ENCODE measurements at regions not wholly inside any gene's neighbourhood (a gene's known extent, or its start where the extent isn't known, plus 50 kb on each side); places are given as distances from the start of the nearest gene placed in this dataset.

GRCh38 chr10:10225136-10225676, 792.5 kb upstream of the CELF2 start:
- no peak for DNase-seq

- no peak for DNase-seq
These were observed 784.4 kb upstream of the CELF2 start for GRCh38 chr10:10233229-10233628.

DNA sequence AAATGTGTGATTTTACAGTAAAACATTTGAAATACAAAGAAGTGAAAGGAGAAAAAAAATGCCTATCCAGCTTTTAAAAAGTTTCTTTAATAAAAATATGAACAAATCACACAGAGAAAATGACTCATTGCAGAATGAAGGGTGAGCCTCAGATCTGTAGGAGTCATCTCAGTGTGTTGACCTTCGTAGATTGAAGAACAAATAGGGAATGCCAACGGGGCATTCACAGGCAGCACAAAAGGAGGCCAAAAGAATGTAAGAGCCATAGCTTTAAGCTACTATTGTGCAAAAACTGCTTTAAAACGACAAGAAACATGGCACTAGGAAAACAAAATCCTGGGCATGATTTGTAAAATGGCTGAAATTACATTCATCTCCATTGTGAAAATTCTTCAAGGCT, 782.7 kb upstream of the CELF2 start:
- DNase-seq = no peak

GRCh38 chr10:10247585-10247984, 770.1 kb upstream of the CELF2 start:
- no peak for DNase-seq

DNA sequence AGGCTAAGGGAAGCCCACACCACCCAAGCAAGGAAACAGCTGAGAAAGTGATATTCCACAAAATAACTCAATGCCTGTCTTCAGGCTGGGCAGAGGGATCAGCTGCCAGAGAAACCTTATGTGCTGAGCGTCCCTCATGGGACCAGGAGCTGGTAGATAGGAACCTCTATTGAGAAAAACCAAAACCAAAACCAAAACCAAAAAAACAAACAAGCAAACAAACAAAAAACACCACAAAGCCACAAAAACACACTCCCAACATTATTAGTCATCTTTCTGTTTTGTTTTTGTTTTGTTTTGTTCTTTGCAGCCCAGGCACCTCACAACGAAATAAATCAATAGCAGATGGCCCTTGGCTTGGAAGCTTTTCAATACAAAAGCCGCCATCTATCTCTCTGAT, 760.8 kb upstream of the CELF2 start:
- DNase-seq = no peak

DNA sequence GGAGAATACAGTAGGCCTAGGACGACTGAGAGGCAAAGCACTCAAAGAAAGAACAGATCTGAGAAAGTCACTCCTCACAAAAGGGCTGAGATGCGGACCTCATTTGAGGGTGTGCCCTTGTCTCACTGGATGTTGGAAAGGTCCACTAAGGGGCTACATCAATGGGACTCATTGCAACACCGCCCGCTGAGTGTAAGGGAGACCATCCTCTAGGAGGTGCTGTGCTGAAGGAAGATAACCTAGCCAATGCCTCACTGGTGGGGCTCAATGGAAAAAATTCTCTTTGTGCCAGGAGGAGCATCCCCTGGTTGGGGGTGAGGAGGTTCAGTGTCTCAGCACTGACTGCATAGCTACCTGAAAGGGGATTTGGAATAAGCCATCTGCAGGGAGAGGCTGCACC, 758.7 kb upstream of the CELF2 start:
- no peak for DNase-seq

DNA sequence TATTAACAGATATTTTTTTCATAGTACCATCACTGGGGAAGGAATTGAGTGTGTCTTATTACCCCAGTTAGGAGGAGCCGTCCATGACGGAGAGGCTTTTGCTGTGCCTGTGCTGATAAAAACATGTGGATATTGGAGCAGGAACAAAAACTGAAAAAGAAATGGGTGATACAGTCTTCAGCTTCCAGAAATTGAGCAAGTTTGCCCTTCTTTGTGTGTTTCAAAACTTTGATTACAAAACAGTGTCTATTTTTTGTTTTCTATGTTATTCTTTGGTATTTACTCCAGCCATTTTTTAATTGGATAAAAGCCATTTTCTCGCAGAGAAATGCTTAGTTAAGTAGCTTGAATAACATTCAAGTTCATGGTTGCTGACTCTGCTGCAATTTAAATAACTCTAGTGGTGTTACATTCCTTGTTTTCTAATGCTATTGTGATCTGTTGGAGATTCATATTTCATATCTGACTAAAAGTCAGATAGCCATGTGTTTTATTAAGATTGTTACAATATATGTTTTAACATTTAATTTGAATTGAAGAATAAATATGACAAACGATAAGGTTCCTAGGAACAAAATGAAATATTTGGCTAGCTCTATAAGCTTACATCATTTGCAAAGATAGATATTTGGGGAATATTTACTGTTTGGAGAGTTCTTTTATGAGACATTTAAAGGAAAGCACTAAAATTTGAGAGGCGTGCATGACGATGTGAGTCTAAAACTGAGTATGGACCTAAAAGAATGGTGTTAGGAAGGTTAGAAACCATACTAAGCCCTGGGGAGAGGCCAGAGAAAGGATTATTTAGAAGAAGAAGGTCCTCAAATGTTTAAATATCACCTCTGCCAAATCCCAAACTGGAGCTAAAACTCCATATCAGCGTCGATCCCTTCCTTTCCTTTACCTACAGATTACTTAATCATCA, 747.3 kb upstream of the CELF2 start:
- no peak for DNase-seq

- no peak for DNase-seq
These were observed 746.0 kb upstream of the CELF2 start for GRCh38 chr10:10271639-10272192.

- no peak for DNase-seq
These were observed 744.0 kb upstream of the CELF2 start for GRCh38 chr10:10273661-10274060.

GRCh38 chr10:10279906-10280305, 737.8 kb upstream of the CELF2 start:
- DNase-seq = no peak

DNA sequence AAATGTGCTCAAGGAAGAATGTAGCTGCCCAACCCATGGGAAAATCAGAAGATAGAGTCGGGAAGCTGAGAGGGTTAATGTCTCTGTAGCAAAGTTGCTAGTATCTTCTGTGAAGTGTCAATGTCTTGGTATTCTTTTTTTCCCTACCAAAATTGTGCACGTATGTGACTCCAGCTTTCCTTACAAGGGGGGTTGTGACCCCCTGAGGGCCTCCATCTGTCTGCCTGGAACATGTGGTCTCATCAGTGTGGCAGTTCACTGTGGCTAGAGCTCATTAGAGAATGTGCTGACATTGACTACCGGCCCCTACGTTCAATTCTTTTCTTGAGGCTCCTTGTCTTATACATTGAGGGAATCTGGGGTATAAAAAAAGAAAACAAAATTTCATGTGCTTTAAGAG, 725.2 kb upstream of the CELF2 start:
- DNase-seq = no peak

DNA sequence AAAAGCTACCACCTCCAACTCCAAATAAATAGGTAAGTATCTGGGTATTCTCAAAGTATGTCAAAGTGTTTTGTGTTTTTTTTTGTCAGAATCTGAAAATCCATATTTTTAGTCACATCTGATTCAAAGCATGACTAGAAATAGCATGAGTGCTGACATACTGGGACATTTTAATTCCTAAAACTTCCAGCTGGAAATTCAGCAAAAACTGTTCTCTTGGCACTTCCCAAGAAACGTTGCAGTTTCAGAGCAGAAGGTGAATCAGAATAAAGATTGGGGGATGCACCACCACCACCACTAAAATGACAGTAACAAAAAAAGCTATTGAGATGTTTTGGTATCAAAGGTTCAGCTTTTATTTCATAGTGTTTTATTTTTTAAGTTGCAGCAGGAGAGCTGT, 724.6 kb upstream of the CELF2 start:
- DNase-seq = no peak

DNA sequence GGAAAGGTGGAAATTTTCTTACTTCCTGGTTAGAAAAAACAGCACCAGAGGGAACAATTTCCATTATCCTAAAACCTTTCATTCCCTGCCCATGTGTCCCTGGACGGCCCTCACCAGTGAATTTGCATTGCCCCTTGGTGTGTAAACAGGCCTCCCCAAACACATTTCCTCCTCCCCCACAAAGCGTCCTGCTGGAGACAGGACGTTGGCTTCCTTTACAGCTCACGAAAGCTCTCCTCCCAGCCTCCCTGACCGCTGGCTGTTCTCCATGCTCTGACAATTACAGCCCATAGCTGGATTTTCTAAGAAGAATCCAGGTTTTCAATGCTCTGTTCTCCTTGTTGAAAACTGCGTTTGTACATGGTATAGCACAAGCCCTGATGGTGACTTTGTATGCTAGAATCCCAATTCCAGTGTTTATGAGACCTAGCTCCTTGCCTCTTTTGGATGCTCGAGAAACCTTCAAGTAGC, 724.2 kb upstream of the CELF2 start:
- DNase-seq = no peak

DNA sequence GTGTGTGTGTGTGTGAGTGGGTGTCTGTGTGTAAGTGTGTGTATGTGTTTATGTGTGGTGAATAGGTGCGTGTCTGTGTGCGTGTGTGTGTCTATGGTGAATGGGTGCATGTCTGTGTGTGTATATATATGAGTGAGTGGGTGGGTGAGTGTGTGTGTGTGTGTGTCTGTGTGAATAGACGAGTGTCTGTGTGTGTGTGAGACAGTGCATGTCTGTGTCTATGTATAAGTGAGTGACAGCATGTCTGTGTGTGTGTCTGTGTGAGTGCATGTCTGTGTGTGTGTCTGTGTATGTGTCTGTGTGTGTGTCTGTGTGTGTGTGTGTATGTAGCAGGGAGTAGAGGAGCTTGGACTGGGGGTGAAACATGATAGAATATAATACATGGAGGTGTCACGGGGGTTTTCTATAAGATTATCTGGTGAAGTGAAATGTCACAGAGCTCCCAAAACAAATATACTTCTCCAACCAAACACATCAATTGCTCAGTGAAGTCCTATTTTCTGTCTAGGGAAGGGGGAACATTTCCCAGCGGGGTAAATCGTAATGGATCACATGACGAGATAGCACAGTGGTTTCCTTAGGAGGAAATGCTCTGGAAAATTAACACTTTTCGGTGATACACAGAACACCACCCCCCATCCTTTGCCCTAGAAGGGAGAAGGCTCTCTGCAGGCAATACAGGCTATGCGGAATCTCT, 723.3 kb upstream of the CELF2 start:
- DNase-seq = no peak

DNA sequence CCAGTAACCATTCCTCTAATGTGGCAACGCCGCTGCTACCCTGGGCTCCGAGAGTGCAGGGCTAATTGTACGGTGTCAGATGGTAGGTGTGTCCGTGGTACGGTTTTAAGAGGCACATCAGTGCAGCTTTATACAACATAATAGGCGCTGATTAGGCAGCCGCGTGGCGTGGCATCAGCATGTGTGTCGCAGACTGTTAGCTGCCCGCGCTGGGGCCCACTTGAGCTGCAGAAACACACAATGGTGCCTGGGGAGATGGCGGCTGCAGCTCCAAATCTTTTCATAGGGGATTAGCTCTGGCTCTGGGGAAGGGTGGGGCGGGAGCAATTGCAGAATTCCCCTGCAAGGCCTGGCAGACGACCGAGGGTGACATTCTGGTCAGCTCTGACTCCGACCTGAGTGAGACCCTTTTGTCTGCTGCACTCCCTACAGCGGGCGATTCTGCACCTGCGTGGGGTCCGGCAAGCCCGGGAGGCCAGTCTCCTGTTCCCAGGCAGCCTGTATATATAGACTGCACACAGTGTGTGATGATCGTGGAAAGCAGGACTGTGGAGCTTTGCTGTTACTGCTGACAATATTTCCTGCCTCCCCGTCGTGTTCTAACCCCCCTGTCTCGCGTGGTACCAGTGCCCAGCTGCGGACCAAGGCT, 722.7 kb upstream of the CELF2 start:
- DNase-seq = no peak

DNA sequence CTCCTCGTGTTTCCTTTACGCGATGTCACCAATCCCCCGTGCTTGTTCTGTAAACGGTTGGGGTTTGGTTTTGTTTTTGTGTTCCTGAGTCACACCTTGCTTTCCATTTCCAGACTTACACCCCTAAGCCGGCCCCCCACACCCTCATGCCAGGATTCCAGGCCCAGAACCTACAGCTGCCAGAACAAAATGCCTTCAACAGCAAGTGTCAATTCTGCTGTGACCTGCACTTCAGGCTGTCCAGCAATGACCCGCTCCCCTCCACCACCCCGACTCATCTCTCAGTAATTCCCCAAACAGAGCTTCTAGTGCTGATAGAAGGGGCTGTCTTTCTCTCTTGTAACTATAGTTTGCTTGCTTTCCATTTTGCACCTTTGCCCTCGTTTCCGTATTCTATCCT, 722.1 kb upstream of the CELF2 start:
- DNase-seq = no peak

DNA sequence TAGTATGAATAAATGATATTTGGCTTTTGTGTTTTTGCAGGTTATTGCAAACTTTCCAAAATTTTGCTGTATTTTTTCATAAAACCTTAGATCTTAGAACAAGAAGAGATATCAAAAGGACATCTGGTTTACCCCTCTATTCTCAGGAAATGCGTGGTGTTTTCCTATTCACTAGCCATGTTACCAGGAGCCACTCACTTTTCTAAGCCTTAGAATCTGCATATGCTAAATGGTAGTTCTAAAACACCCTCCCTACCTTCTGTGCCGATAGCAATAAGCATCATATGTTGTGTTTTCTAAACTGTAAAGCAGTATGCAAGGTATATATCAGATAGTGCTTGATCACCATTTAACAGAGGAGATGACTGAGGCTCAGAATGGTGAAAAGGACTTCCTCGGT, 715.0 kb upstream of the CELF2 start:
- DNase-seq = no peak

- no peak for DNase-seq
These were observed 710.6 kb upstream of the CELF2 start for GRCh38 chr10:10307036-10307435.

GRCh38 chr10:10307551-10307950, 710.1 kb upstream of the CELF2 start:
- DNase-seq = no peak

DNA sequence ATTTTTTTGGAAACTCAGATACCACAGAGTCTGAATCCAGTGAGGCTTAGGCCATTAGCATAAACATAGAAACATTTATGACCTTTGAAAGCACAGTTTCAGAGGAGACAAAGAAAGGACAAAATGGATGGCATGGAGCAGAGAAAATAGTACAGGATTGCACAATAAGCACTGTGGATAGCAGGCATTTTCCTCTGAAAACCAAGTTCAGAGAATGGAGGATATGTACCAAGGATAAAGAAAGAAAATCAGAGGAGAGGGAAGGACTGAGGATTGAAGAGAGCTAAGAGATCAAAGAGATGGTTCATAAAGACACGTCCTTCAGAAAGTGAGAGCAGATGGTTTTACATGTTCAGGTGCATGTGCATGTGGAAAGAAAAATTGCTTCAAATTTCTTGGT, 707.2 kb upstream of the CELF2 start:
- no peak for DNase-seq

- no peak for DNase-seq
These were observed 705.7 kb upstream of the CELF2 start for GRCh38 chr10:10311966-10312365.

- no peak for DNase-seq
These were observed 704.4 kb upstream of the CELF2 start for GRCh38 chr10:10313149-10313835.

DNA sequence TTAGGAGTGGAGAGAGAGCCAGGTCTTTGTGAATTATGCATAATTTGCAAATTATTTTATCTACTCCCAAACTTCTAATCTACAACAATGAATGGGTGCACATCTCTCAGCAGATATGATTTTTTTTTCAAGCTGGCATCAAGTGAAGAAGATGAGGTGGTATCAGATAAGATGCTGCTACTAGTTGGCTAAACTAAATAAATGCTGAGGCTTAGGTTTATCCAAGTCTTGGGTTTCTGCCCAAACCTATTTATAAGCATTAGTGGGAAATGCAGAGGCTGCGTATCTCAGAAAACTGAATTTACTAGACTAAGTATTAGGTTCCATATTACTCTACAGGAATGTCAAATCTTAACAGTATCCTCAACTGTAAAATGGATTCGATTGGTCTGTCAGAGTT, 703.0 kb upstream of the CELF2 start:
- DNase-seq = no peak
